HG02938 (cell line): ENCODE measurements at regions not wholly inside any gene's neighbourhood (a gene's known extent, or its start where the extent isn't known, plus 50 kb on each side); places are given as distances from the start of the nearest gene placed in this dataset.

Source experiments
- ATAC-seq: cut with Tn5 transposase; IDR thresholded peaks from one replicate; pipeline ENCODE4 v1.9.1; 2021; ENCODE audit warnings: mild to moderate bottlenecking, moderate library complexity; ENCODE audit not compliant: unreplicated experiment

DNA sequence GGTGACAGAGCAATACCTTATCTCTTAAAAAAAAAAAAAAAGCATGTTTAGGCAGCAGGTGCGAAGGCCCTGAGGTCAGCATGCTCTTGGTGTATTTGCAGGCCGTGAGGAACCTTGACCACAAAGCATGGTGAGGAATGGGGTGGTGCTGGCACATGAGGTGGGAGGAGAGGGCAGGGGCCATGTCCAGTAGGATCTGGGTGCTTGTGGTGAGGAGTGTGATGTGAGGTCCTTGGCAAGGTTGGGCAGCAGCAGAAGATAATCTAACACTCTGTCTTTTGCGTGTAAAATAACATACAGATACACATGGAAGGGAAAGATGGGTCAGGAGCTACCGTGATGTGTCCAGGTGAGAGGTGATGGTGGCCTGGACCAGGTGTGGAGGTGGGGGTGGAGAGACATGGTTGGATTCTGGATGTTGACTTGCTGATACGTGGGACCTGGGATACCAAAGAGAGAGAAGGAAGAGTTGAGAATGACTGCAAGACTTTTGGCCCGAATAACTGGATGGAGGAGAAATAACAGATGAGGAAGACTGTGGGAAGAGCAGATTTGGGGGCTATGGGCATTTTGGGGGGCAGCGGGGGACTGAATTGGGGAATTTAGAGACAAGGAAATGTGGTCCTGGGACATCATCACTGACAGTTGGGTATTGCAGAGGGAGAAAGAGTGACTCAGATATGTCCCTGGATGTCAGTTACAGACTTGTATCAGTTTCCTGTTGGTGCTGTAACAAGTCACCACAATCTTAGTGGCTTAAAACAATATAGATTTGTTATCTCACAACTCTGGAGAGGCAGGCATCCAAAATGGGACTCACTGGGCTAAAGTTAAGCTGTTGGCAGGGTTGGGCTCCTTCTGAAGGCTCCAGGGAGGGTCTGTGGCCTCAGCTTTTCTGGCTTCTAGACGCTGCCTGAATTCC lies 274.9 kb downstream of the HAPSTR1 start:
- ATAC-seq = no peak

DNA sequence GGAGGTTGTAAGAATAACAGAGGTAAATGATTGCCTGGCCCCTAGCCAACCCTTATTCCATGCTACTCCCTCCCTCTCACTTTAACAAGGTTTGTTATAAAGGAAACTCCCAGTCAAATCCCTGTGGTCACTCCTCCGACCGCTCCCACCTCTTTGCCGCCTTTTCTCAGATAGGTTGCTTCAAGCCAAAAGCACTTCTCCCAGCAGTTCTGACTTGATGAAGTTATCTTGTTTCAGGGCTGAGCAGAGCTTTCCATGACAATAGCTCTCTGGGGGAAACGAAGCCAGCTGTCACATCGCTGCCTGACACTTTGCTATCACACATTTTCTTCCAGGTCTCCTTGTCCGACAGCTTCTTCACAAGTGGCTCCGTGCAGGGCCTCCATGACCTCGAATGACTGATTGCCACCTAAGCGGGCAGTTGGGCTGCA lies 278.6 kb downstream of the HAPSTR1 start:
- no peak for ATAC-seq

GRCh38 chr16:9371713-9372448 lies 280.4 kb downstream of the HAPSTR1 start:
- no peak for ATAC-seq

GRCh38 chr16:9372934-9373890 lies 281.8 kb downstream of the HAPSTR1 start:
- no peak for ATAC-seq

DNA sequence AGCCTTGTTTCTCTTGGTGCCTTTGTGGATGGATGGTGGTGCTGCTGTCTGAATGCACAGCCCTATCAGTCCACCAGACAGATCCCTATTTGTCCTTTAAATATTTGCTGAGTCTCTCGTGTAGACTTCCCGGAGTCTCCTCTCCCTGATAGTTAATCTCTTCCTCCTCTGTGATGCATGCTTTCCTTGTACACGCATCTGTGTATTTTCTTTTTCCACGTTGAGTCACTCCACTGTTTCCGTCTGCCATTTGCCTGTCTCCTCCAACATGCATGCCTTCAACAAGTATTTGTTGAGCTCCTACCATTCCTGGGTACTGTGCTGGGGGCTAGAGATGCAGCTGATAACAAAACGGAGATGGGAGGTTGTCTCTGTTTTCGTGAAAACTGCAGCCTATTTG lies 282.6 kb downstream of the HAPSTR1 start:
- no peak for ATAC-seq

- no peak for ATAC-seq
These were observed 287.4 kb downstream of the HAPSTR1 start for GRCh38 chr16:9378876-9379275.

DNA sequence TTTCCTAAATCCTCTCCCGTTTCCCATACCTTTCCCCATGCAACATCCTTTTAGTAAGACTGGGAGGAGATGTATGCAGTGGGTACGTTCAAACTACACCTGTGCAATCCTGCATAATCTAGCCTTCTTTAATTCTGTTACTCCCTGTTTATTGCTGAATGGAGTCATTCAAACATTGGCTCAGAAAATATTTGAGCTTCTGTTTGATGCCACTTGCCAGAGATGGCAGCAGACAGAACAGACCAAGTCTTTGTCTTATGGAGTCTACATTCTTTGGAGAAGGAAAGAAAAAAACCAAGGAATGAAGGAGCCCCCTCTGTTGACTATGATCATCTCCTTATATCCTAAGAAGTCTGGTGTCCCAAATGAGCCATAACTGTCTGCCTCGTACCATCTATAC lies 288.8 kb downstream of the HAPSTR1 start:
- ATAC-seq = no peak

DNA sequence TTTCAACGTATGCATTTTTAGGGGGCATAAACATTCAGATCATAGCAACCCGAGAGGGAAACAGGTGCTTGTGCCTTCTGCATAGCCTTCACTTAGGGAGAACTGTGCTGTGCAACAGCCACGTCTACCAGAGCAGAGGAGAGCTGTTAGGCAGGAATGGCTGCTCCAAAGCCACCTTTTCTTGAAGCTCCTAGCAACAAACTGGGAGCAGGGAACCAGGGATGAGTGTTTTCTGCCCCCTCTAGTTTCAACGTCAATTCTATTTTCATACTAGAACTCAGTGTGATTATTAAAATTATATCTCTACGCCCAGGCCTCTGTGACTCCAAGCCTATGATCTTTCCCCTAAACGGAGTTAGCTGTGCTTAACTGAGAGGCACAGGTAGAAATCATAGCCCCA lies 290.0 kb downstream of the HAPSTR1 start:
- no peak for ATAC-seq

- ATAC-seq = no peak
These were observed 290.5 kb downstream of the HAPSTR1 start for GRCh38 chr16:9381905-9382304.

GRCh38 chr16:9383281-9383680 lies 291.8 kb downstream of the HAPSTR1 start:
- no peak for ATAC-seq

DNA sequence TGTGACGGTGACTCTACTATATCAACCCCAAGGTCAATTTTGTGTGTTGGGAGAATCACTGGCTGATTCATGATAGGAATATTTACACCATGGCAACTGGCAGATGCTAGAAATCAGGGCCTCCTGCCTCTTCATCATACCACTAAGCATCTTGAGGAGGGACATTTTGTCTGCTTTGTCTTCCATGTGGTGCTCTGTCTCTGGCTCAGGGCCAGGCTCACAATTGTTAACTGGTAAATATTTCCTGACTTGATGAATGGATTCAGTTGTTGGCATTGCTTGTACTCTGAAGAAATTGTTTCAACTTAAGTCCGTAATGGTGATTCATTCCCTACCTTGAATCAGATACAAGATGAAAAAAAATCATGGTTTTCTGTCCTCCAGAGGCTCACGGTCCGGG lies 292.7 kb downstream of the HAPSTR1 start:
- ATAC-seq = no peak

DNA sequence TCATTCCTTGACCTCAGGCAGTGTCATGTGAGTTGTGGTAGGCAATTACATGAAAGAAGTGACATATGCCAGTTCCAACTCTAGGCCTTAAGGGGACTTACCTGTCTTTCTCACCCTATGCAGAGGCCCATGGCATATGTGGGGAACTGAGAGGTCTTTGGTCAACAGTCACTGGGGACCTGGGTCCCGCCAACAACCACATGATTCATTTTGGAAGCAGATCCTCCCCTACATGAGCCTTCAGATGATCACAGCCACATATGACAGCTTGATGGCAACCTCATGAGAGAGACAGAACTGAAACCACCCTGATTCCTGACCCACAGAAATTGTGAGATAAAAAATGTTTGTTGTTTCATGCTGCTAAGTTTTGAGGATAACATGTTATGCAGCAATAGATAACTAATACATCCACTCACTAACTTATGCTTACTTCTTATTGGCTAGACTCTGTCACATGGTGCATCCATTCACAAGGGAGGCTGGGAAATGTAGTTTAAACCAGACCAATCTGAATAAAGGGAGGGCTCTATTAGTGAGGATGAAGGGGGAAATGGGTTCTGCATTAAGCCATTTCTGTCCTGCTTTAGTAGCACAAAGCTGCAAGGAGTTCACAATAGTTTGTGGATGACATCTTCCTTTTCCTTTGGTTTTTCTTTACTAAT lies 298.2 kb downstream of the HAPSTR1 start:
- no peak for ATAC-seq

DNA sequence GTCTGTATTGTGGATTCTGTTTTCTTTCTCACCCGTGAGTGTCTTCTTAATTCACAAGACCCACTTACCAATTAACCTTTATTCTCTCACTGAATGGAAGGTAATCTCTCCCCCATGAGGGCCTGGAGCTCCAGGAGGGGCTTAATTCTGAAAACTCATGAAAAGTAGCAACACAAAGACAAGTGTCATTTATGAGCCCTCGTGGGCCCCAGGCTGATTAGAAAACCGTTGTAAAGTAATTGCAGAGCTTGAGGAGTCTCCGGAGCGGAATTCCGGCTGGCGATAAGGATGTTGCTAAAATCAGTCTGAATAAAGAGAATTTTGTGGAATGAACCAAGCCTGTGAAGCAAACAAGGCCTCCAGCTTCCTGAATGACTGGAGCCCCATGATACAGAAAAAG lies 301.5 kb downstream of the HAPSTR1 start:
- no peak for ATAC-seq

DNA sequence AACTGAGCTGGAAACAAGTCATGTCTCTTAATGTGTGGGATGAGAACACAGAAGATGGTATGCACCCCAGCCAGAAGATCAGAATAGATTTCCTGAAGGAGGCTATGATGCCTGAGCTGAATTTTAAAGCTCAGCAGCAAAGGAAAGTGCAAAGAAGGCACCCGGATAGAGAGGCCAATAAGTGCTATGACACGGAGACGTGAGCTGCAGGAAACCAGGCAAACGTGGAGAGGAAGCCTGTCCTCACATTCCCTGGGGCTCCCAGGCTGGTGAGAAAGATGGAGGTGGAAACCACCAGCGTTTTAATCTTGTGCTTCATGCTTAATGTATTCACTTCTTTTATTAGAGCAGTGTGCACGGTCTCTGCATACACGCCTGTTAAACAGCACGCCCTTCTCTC lies 302.1 kb downstream of the HAPSTR1 start:
- ATAC-seq = no peak

DNA sequence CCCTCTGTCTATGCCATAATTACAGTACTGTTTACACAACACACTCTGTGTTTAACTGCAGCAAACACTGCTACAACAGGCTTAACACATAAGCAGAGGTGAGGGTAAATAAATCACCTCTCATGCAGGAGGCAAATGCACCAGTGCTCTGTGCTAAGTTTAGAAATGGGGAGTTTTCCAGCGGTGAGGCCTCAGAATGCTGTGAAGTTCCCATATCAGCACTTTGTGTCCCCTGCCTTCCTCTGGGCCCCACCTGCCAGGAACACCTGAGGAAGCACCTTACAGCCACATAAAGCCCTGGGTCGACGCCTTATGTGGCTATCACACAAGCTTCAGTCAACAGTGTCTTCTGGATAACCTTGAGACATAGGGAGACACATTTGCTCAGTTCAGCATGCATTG lies 304.5 kb downstream of the HAPSTR1 start:
- no peak for ATAC-seq

DNA sequence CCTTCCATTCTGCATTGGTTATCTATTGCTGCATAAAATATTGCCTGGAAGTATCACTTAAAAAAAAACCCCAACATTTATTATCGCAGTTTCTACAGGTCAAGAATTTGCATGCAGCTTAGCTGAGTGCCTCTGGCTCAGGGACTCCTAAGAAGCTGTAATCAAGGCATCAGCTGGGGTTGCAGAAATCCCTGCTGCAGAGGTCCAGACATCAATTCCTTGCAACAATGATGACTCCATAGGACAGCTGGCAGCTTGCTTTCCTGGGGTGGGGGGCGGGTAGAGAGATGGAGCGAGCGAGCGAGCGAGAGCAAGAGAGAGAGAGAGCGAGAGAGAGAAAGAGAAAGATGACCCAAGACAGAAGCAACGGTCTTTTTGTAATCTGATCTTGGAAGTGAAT lies 308.1 kb downstream of the HAPSTR1 start:
- no peak for ATAC-seq

DNA sequence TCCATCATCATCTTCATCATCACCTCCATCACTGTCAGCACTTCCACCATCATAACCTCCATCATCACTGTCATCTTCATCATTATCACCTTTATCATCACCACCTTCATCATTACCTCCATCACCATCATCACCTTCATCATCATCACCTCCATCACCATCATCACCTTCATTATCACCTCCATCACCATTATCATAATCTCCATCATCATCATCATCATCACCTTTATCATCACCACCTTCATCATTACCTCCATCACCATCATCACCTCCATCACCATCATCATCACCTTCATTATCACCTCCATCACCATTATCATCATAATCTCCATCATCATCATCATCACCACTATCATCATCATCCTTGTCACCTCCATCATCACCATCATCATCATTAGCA lies 309.7 kb downstream of the HAPSTR1 start:
- no peak for ATAC-seq

GRCh38 chr16:9402293-9402860 lies 310.9 kb downstream of the HAPSTR1 start:
- no peak for ATAC-seq

- no peak for ATAC-seq
These were observed 313.4 kb downstream of the HAPSTR1 start for GRCh38 chr16:9404811-9405210.

GRCh38 chr16:9406038-9406712 lies 314.7 kb downstream of the HAPSTR1 start:
- no peak for ATAC-seq
